NCI-H2227 (cell line): ENCODE measurements at regions not wholly inside any gene's neighbourhood (a gene's known extent, or its start where the extent isn't known, plus 50 kb on each side); places are given as distances from the start of the nearest gene placed in this dataset.
"Not testable (repeated sequence)": the region's sequence is repeated elsewhere in the genome, so short reads cannot be mapped to it uniquely, and the experiment has no call there.

Experiments
- DNase-seq: peaks from one replicate; lab custom pipeline; 2025; ENCODE audit not compliant: unreplicated experiment; lab: John Stamatoyannopoulos, UW

- no peak for DNase-seq
Observed at GRCh38 chr7:92924800-92925199, 88.4 kb upstream of the CDK6 start.

- DNase-seq: no peak
Observed at GRCh38 chr7:92917230-92917629, 80.9 kb upstream of the CDK6 start.

- peak; percentile 89 for DNase-seq
Observed at GRCh38 chr7:92916770-92917224, 80.4 kb upstream of the CDK6 start.

GRCh38 chr7:92915348-92915747, 79.0 kb upstream of the CDK6 start:
- no peak for DNase-seq

- DNase-seq: no peak
Observed at GRCh38 chr7:92914645-92915044, 78.3 kb upstream of the CDK6 start.

GRCh38 chr7:92913849-92914248, 77.5 kb upstream of the CDK6 start:
- DNase-seq: no peak

GRCh38 chr7:92910976-92911375, 74.6 kb upstream of the CDK6 start:
- DNase-seq: no peak

- DNase-seq: no peak
Observed at GRCh38 chr7:92909686-92910475, 73.5 kb upstream of the CDK6 start.

GRCh38 chr7:92904244-92905131, 68.1 kb upstream of the CDK6 start:
- DNase-seq: no peak

- DNase-seq: no peak
Observed at GRCh38 chr7:92898798-92899197, 62.4 kb upstream of the CDK6 start.

GRCh38 chr7:92894857-92895256, 58.5 kb upstream of the CDK6 start:
- not testable (repeated sequence) for DNase-seq

- no peak for DNase-seq
Observed at GRCh38 chr7:92889081-92889480, 52.7 kb upstream of the CDK6 start.
